Keratinocyte (primary cell): ENCODE measurements at regions not wholly inside any gene's neighbourhood (a gene's known extent, or its start where the extent isn't known, plus 50 kb on each side); places are given as distances from the start of the nearest gene placed in this dataset.
"Not testable (repeated sequence)": the region's sequence is repeated elsewhere in the genome, so short reads cannot be mapped to it uniquely, and the experiment has no call there.

ENCODE experiments used
- DNase-seq: peaks from one replicate; pipeline ENCODE4 v3.0.0-alpha.2; 2011; ENCODE audit warnings: low read depth, missing footprints, low spot score
- FAIRE-seq: peaks from 2 replicates; lab custom pipeline; 2011; peaks lifted over from hg19 to GRCh38; lab: Jason Lieb, UNC
- H2AFZ ChIP-seq: 2 replicates; pipeline ENCODE4 v1.6.0; 2012; ENCODE audit warnings: low read length, control low read depth, inconsistent platforms; ENCODE audit not compliant: control insufficient read depth
- H3K27ac ChIP-seq: 2 replicates; pipeline ENCODE4 v1.5.1; 2011; ENCODE audit warnings: low read length; ENCODE audit not compliant: control insufficient read depth, insufficient read depth
- H3K27me3 ChIP-seq: 3 replicates; pipeline ENCODE4 v1.6.0; 2011; ENCODE audit warnings: low read length; ENCODE audit not compliant: control insufficient read depth, insufficient read depth; ENCODE audit errors: extremely low read depth
- H3K36me3 ChIP-seq, 2 experiments: 2 replicates in 1 of 2; 3 replicates in 1 of 2; pipeline ENCODE4 v1.5.1; 2011; ENCODE audit warnings: low read length in 2 of 2, mild to moderate bottlenecking in 1 of 2; ENCODE audit not compliant: control insufficient read depth in 2 of 2, insufficient read depth in 2 of 2; ENCODE audit errors: extremely low read depth in 1 of 2
- H3K4me1 ChIP-seq: 3 replicates; pipeline ENCODE4 v1.5.1; 2011; ENCODE audit warnings: low read length; ENCODE audit not compliant: control insufficient read depth, insufficient read depth; ENCODE audit errors: extremely low read depth
- H3K4me2 ChIP-seq: 3 replicates; pipeline ENCODE4 v1.6.0; 2011; ENCODE audit warnings: low read depth, low read length; ENCODE audit not compliant: control insufficient read depth, insufficient read depth; ENCODE audit errors: extremely low read depth
- H3K4me3 ChIP-seq, 3 experiments: fragments of 200-600 bp in 1 of 3; sonication (generic) in 1 of 3; 2 replicates in 2 of 3; 3 replicates in 1 of 3; pipeline ENCODE4 v1.5.1; 2011 to 2016; ENCODE audit warnings: low read length in 3 of 3, mild to moderate bottlenecking in 3 of 3, control low read depth in 2 of 3, inconsistent platforms in 1 of 3, low read depth in 1 of 3, mixed read lengths in 1 of 3, mixed run types in 1 of 3, moderate library complexity in 1 of 3; ENCODE audit not compliant: control insufficient read depth in 2 of 3, insufficient read depth in 2 of 3; ENCODE audit errors: extremely low read depth in 1 of 3
- H3K79me2 ChIP-seq: 2 replicates; pipeline ENCODE4 v1.6.0; 2012; ENCODE audit warnings: low read length; ENCODE audit not compliant: control insufficient read depth, insufficient read depth
- H3K9ac ChIP-seq: 3 replicates; pipeline ENCODE4 v1.6.0; 2011; ENCODE audit warnings: low read length; ENCODE audit not compliant: control insufficient read depth, insufficient read depth; ENCODE audit errors: extremely low read depth
- H3K9me1 ChIP-seq: 3 replicates; pipeline ENCODE4 v1.6.0; 2011; ENCODE audit warnings: low read length; ENCODE audit not compliant: control insufficient read depth, insufficient read depth; ENCODE audit errors: extremely low read depth
- H3K9me3 ChIP-seq: 2 replicates; pipeline ENCODE4 v1.5.1; 2012; ENCODE audit warnings: low read depth, low read length; ENCODE audit not compliant: control insufficient read depth
- H4K20me1 ChIP-seq: 3 replicates; pipeline ENCODE4 v1.6.0; 2011; ENCODE audit warnings: low read length; ENCODE audit not compliant: control insufficient read depth, insufficient read depth; ENCODE audit errors: extremely low read depth
- EZH2 ChIP-seq: IDR thresholded peaks from one replicate; pipeline ENCODE4 v1.6.1; 2012; ENCODE audit warnings: inconsistent platforms, mild to moderate bottlenecking, low read length, moderate library complexity
- dilution Hi-C: fragments of 300-500 bp; cut with MboI; formaldehyde crosslinking; loops from one replicate; pipeline ENCODE4 v1.7.0; 2020; ENCODE audit warnings: low sequenced_read_pairs; ENCODE audit not compliant: extremely low pct_ligation_motif_present
- TF ChIP-seq, protein P1 (sequence below), 3 experiments: IDR thresholded peaks in 1 of 3; conservative IDR thresholded peaks in 1 of 3; optimal IDR thresholded peaks in 1 of 3; 2 replicates in 2 of 3; 3 replicates in 1 of 3; pipeline versions ENCODE3 to v1.5.1; 2011; ENCODE audit warnings: low read length in 3 of 3, mild to moderate bottlenecking in 3 of 3, moderate library complexity in 2 of 3, control low read depth in 1 of 3, inconsistent platforms in 1 of 3; ENCODE audit not compliant: insufficient read depth in 2 of 3; ENCODE audit errors: extremely low read depth in 1 of 3

- H2AFZ ChIP-seq, result no peak overlapping the region
- H3K4me2 ChIP-seq, result no peak overlapping the region
- H3K9me3 ChIP-seq, result no peaks in the 10 kb centered on the region
- H3K9me1 ChIP-seq, result no peaks in the 10 kb centered on the region
- H3K36me3 ChIP-seq, result no peaks in the 10 kb centered on the region
- no peaks in the 10 kb centered on the region for H3K27me3 ChIP-seq
- dilution Hi-C loops, result no loop called here
- FAIRE-seq (no peak), DNase-seq (no peak)
- no peak overlapping the region for H3K27ac ChIP-seq
- no peak overlapping the region for H3K4me3 ChIP-seq
- no peak overlapping the region for H3K9ac ChIP-seq
- no peak for TF ChIP-seq EZH2
- TF ChIP-seq, protein P1, sequence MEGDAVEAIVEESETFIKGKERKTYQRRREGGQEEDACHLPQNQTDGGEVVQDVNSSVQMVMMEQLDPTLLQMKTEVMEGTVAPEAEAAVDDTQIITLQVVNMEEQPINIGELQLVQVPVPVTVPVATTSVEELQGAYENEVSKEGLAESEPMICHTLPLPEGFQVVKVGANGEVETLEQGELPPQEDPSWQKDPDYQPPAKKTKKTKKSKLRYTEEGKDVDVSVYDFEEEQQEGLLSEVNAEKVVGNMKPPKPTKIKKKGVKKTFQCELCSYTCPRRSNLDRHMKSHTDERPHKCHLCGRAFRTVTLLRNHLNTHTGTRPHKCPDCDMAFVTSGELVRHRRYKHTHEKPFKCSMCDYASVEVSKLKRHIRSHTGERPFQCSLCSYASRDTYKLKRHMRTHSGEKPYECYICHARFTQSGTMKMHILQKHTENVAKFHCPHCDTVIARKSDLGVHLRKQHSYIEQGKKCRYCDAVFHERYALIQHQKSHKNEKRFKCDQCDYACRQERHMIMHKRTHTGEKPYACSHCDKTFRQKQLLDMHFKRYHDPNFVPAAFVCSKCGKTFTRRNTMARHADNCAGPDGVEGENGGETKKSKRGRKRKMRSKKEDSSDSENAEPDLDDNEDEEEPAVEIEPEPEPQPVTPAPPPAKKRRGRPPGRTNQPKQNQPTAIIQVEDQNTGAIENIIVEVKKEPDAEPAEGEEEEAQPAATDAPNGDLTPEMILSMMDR (optimal IDR thresholded peaks at IDR 0.05 in 1 of 3, IDR thresholded peaks at IDR 0.05 in 1 of 3, conservative IDR thresholded peaks at IDR 0.05 in 1 of 3; ENCODE audit: extremely low read depth in 1 of 3, insufficient read depth in 2 of 3, low read length in 3 of 3), result no peak
- H3K79me2 ChIP-seq, result no peaks in the 10 kb centered on the region
- H4K20me1 ChIP-seq, result no peaks in the 10 kb centered on the region
- no peaks in the 10 kb centered on the region for H3K4me1 ChIP-seq
These were observed 895.0 kb upstream of the SLITRK1 start for GRCh38 chr13:84777316-84777715.

GRCh38 chr13:84776593-84776992 lies 894.3 kb upstream of the SLITRK1 start:
- no peaks in the 10 kb centered on the region for H3K79me2 ChIP-seq
- H3K4me1 ChIP-seq, result no peaks in the 10 kb centered on the region
- no peak for TF ChIP-seq EZH2
- TF ChIP-seq, protein P1 (optimal IDR thresholded peaks at IDR 0.05 in 1 of 3, IDR thresholded peaks at IDR 0.05 in 1 of 3, conservative IDR thresholded peaks at IDR 0.05 in 1 of 3; ENCODE audit: extremely low read depth in 1 of 3, insufficient read depth in 2 of 3, low read length in 3 of 3), result no peak
- H3K9me3 ChIP-seq, result no peaks in the 10 kb centered on the region
- no peak overlapping the region for H3K4me3 ChIP-seq
- H3K36me3 ChIP-seq, result no peaks in the 10 kb centered on the region
- no peak for DNase-seq
- no peaks in the 10 kb centered on the region for H3K9me1 ChIP-seq
- dilution Hi-C loops, result no loop called here
- H3K9ac ChIP-seq, result no peak overlapping the region
- H2AFZ ChIP-seq, result no peak overlapping the region
- H3K27me3 ChIP-seq, result no peaks in the 10 kb centered on the region
- H4K20me1 ChIP-seq, result no peaks in the 10 kb centered on the region
- no peak overlapping the region for H3K4me2 ChIP-seq
- FAIRE-seq, result no peak
- H3K27ac ChIP-seq, result no peak overlapping the region

DNA sequence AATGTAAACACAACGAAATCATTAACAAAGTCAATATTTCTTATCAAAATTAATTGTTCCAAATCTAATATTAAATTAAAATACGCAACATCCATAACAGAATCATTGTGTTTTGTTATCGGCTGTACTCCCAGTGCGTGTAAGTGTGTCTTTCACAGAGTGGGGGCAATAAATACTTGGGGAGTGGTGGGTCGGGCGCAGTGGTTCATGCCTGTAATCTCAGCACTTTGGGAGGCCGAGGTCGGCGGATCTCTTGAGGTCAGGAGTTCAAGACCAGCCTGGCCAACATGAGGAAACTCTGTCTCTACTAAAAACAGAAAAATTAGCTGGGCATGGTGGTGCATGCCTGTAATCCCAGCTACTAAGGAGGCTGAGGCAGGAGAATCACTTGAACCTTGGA lies 893.6 kb upstream of the SLITRK1 start:
- H3K9ac ChIP-seq, H2AFZ ChIP-seq, H3K27ac ChIP-seq, H3K27me3 ChIP-seq, dilution Hi-C loops, H4K20me1 ChIP-seq, H3K9me3 ChIP-seq, H3K4me2 ChIP-seq, H3K79me2 ChIP-seq, FAIRE-seq, H3K9me1 ChIP-seq, H3K4me3 ChIP-seq, H3K4me1 ChIP-seq, H3K36me3 ChIP-seq, DNase-seq: not testable (repeated sequence)
